DND-41 (cell line): ENCODE measurements at regions not wholly inside any gene's neighbourhood (a gene's known extent, or its start where the extent isn't known, plus 50 kb on each side); places are given as distances from the start of the nearest gene placed in this dataset.

Experiments
- CTCF ChIP-seq: IDR thresholded peaks from 2 replicates; pipeline ENCODE4 v1.5.1; 2012; ENCODE audit warnings: borderline replicate concordance, low read length, moderate library complexity, mild to moderate bottlenecking; ENCODE audit not compliant: poor library complexity, severe bottlenecking; ENCODE audit errors: extremely low read depth
- EZH2 ChIP-seq: IDR thresholded peaks from 3 replicates; pipeline ENCODE4 v1.6.1; 2012; ENCODE audit warnings: borderline replicate concordance, low read depth, mild to moderate bottlenecking, moderate library complexity, low read length, inconsistent platforms; ENCODE audit not compliant: severe bottlenecking

- TF ChIP-seq CTCF, result no peak
- TF ChIP-seq EZH2, result no peak
Observed at GRCh38 chr6:144932621-144933020, 647.5 kb downstream of the UTRN start.
